Lower leg skin (tissue), 4 donors: ENCODE measurements at regions not wholly inside any gene's neighbourhood (a gene's known extent, or its start where the extent isn't known, plus 50 kb on each side); places are given as distances from the start of the nearest gene placed in this dataset.

Source experiments
- DNase-seq, 2 donors: peaks; one replicate each; pipeline ENCODE4 v3.0.0-alpha.2; 2019; ENCODE audit warnings: low spot score in 2 of 2
- H3K4me3 ChIP-seq: fragments of 200-600 bp; sonication (generic); 2 replicates; pipeline ENCODE4 v1.5.1; 2017; ENCODE audit warnings: mild to moderate bottlenecking, low read depth; ENCODE audit not compliant: poor library complexity, severe bottlenecking
- POLR2A ChIP-seq, 2 donors: fragments of 450-650 bp; IDR thresholded peaks; one replicate each; pipeline ENCODE4 v1.6.1; 2016 to 2017; ENCODE audit warnings: antibody characterized with exemption in 2 of 2, mild to moderate bottlenecking in 1 of 2, moderate library complexity in 1 of 2
- WGBS, 2 donors: methylation state at CpG; one replicate each; pipeline ENCODE4 v1.1.5; 2018; 5-methylcytosine and 5-hydroxymethylcytosine counted together
- intact Hi-C: fragments of 100-400 bp; cut with DNase I; formaldehyde crosslinking; loops from one replicate; pipeline ENCODE4 v1.15.0; 2023; ENCODE audit warnings: low total_unique reads
- TF ChIP-seq, protein P1 (sequence below), 3 donors: fragments of 450-650 bp; IDR thresholded peaks; one replicate each; pipeline ENCODE4 v1.5.1; 2016; ENCODE audit warnings: antibody characterized with exemption in 3 of 3, mild to moderate bottlenecking in 3 of 3, moderate library complexity in 2 of 3

DNA sequence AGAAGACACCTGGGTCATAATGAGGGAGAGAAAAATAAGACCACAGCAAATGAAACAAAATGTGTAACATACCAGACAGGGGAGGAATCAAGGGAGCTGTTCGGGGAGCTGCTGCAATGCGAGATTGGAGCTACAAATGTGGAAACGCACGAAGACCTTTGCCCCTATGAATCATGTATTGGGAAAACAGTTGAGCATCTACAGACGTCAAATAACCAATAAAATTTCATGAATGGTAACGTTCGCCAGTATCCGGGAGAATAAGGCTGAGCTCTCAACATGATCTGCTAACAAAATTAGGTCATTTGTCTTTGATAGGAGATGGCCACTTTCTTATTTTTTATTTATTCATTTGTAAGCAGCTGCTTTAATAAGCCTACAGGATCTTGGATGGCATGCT is 486.2 kb upstream of the RBFOX1 start:
- no peak overlapping the region for H3K4me3 ChIP-seq
- 73 to 74% methylated on average over 8 of the region's 8 CpGs for WGBS, 2 donors
- TF ChIP-seq POLR2A (IDR thresholded peaks at IDR 0.05) = no peak
- TF ChIP-seq, protein P1, sequence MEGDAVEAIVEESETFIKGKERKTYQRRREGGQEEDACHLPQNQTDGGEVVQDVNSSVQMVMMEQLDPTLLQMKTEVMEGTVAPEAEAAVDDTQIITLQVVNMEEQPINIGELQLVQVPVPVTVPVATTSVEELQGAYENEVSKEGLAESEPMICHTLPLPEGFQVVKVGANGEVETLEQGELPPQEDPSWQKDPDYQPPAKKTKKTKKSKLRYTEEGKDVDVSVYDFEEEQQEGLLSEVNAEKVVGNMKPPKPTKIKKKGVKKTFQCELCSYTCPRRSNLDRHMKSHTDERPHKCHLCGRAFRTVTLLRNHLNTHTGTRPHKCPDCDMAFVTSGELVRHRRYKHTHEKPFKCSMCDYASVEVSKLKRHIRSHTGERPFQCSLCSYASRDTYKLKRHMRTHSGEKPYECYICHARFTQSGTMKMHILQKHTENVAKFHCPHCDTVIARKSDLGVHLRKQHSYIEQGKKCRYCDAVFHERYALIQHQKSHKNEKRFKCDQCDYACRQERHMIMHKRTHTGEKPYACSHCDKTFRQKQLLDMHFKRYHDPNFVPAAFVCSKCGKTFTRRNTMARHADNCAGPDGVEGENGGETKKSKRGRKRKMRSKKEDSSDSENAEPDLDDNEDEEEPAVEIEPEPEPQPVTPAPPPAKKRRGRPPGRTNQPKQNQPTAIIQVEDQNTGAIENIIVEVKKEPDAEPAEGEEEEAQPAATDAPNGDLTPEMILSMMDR (IDR thresholded peaks at IDR 0.05) = no peak
- intact Hi-C loops = no loop called here
- DNase-seq = no peak

DNA sequence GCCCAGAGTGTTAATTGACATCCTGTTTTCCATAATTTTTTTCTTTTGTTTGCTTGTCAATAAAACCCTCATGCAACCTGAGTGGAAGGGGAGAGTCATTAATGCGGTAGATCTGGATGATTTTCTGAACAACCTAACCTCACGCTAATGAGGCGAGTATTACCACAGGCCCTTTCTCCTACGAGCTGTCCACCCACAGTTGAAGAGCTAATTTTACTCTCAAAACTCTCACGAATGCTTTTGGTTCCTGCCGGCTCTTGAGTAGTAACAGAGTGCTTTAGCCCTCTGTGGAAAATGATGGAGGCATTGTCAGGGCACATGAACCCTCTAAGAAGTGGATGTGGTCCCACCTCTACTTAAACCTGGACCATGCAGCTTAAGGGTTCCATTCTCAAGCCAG is 491.3 kb upstream of the RBFOX1 start:
- 78 to 86% methylated on average over 6 of the region's 6 CpGs for WGBS, 2 donors
- no peak for DNase-seq
- no peak for TF ChIP-seq POLR2A (IDR thresholded peaks at IDR 0.05)
- TF ChIP-seq, protein P1 (IDR thresholded peaks at IDR 0.05) = no peak
- no peak overlapping the region for H3K4me3 ChIP-seq
- intact Hi-C loops = no loop called here

DNA sequence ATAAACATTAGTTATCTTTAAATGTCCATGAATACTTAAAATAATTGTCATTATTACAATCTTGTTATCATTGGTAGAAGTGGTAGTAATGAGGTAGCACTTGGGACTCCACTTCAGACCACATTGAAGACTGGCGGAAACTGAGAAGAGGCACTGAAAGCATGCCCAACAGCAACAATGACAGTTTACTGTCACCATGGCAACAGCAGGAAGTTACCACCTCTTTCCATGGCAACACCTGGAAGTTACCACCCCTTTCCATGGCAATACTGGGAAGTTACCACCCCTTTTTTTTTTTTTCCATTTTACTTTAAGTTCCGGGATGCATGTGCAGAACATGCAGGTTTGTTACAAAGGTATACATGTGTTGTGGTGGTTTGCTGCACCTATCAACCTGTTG is 494.9 kb upstream of the RBFOX1 start:
- intact Hi-C loops = no loop called here
- no peak overlapping the region for H3K4me3 ChIP-seq
- no peak for DNase-seq
- 88 to 89% methylated on average over 2 of the region's 2 CpGs for WGBS, 2 donors
- no peak for TF ChIP-seq POLR2A (IDR thresholded peaks at IDR 0.05)
- TF ChIP-seq, protein P1 (IDR thresholded peaks at IDR 0.05) = no peak

DNA sequence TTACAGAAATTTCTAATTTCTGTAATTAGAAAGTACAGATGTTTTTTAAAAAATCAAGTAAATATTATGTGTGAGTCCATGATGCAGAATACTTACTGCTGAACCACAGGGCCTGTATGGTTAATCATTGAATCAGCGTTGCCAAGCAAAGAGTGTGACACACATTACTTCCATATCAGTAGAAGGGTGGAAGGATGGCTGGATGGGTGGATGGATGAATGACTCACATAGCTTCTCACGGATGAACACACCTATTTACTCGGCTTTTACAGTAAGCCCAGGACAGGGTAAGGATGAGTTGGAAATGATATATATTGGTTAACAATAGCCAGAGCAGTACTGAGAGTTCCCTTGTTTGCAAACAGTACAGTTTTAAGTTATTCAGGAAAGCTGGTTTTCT is 495.9 kb upstream of the RBFOX1 start:
- intact Hi-C loops = no loop called here
- no peak overlapping the region for H3K4me3 ChIP-seq
- WGBS, 2 donors = 70 to 73% methylated on average over 3 of the region's 3 CpGs
- DNase-seq = no peak
- TF ChIP-seq, protein P1 (IDR thresholded peaks at IDR 0.05) = no peak
- TF ChIP-seq POLR2A (IDR thresholded peaks at IDR 0.05) = no peak

DNA sequence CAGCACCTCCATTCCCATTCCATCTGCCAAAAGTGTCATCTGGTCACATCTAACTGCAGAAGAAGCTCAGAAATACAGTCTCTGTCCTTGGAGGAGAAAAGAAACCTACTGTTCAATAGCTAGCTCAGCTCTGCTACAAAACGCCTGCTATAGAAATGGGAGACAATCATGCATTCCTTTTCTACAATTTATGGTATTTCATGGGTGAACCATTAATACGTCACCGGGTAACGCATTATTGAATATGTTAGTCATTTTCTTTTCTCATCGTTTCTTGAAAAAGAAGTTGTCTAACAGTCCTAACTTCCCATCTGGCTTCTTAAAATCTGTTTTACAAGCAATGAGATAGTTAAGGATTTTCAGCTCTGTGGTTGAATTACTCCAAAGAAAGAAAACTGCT is 496.7 kb upstream of the RBFOX1 start:
- intact Hi-C loops = no loop called here
- H3K4me3 ChIP-seq = no peak overlapping the region
- no peak for DNase-seq
- WGBS, 2 donors = 63 to 75% methylated on average over 5 of the region's 5 CpGs
- TF ChIP-seq, protein P1 (IDR thresholded peaks at IDR 0.05) = no peak
- TF ChIP-seq POLR2A (IDR thresholded peaks at IDR 0.05) = no peak

DNA sequence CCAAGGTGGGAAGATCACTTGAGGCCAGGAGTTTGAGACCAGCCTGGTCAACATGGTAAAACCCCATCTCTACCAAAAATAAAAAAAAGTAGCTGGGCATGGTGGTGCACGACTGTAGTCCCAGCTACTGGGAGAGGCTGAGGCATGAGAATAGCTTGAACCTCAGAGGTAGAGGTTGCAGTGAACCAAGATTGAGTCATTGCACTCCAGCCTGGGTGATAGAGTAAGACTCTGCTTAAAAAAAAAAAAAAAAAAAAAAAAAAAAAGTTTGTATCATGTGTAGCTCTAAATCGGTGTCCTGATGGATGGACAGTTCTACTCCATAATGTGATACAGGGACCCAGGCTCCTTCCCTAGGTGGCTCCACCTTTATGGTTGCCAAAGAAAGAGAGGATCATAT is 497.1 kb upstream of the RBFOX1 start:
- intact Hi-C loops = no loop called here
- 91 to 100% methylated on average over 2 of the region's 2 CpGs for WGBS, 2 donors
- TF ChIP-seq POLR2A (IDR thresholded peaks at IDR 0.05) = no peak
- TF ChIP-seq, protein P1 (IDR thresholded peaks at IDR 0.05) = no peak
- DNase-seq = no peak
- no peak overlapping the region for H3K4me3 ChIP-seq
